ENCODE measurements at regions not wholly inside any gene's neighbourhood (a gene's known extent, or its start where the extent isn't known, plus 50 kb on each side); places are given as distances from the start of the nearest gene placed in this dataset.

DNA sequence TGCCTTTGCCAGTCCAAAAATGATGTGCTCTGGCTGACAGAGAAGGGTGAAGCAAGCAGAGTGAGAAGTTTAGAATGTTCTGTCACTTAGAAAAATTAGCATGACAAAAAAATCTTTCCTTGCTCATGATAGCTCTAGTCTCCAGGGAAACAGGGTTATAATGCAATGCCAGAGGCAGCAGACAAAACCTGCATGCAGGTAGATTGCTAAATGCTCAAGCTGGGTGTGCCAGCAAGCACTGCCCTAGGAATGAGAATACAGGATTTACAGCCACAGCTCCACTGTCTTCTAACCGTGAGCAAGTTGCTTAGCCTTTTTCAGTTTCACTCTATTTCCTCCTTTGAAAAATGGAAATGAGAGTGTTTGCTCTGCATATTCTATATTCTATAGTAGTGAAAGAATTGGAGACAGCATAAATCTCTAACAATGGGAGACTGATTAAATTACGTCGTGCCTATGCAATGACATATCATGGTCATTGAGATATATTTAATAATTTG, 516.6 kb upstream of the C16orf82 start:
- no peak for DNase-seq (ENCODE audit: low read depth in 2 of 2)
- no peak overlapping the region for H3K4me3 ChIP-seq (replicated peaks in 1 of 2; ENCODE audit: low read depth in 2 of 2, low read length in 2 of 2)
- TF ChIP-seq, protein P1, sequence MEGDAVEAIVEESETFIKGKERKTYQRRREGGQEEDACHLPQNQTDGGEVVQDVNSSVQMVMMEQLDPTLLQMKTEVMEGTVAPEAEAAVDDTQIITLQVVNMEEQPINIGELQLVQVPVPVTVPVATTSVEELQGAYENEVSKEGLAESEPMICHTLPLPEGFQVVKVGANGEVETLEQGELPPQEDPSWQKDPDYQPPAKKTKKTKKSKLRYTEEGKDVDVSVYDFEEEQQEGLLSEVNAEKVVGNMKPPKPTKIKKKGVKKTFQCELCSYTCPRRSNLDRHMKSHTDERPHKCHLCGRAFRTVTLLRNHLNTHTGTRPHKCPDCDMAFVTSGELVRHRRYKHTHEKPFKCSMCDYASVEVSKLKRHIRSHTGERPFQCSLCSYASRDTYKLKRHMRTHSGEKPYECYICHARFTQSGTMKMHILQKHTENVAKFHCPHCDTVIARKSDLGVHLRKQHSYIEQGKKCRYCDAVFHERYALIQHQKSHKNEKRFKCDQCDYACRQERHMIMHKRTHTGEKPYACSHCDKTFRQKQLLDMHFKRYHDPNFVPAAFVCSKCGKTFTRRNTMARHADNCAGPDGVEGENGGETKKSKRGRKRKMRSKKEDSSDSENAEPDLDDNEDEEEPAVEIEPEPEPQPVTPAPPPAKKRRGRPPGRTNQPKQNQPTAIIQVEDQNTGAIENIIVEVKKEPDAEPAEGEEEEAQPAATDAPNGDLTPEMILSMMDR (IDR thresholded peaks at IDR 0.05; ENCODE audit: low read depth, low read length) = no peak

DNA sequence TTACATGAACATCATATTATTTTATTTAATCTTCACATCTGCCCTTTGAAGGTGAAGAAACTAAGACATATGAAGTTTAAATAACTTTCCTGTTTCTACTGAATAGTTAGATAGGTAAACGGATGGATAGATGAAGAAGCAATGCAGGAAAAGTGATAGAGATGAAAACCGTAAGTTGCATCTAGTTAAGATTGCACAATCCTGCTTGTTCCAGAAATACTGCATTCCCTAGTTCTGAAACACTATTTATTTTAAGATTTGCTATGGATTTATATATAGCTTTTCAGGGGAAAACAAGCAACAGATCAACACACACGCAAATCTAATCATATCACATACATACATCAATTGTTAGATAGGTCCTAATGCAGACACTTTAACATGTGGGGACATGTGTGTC, 512.7 kb upstream of the C16orf82 start:
- TF ChIP-seq, protein P1 (IDR thresholded peaks at IDR 0.05; ENCODE audit: low read depth, low read length) = no peak
- no peak overlapping the region for H3K4me3 ChIP-seq (replicated peaks in 1 of 2; ENCODE audit: low read depth in 2 of 2, low read length in 2 of 2)
- no peak for DNase-seq (ENCODE audit: low read depth in 2 of 2)

- no peak for DNase-seq (ENCODE audit: low read depth in 2 of 2)
Measured at GRCh38 chr16:26561303-26561702, 505.4 kb upstream of the C16orf82 start.

GRCh38 chr16:26563018-26563417, 503.7 kb upstream of the C16orf82 start:
- TF ChIP-seq, protein P1 (IDR thresholded peaks at IDR 0.05; ENCODE audit: low read depth, low read length) = no peak
- no peak overlapping the region for H3K4me3 ChIP-seq (replicated peaks in 1 of 2; ENCODE audit: low read depth in 2 of 2, low read length in 2 of 2)
- DNase-seq (ENCODE audit: low read depth in 2 of 2) = no peak

More at GRCh38 chr16:26561303-26561702, 505.4 kb upstream of the C16orf82 start:
- TF ChIP-seq, protein P1 (IDR thresholded peaks at IDR 0.05; ENCODE audit: low read depth, low read length) = no peak
- H3K4me3 ChIP-seq (replicated peaks in 1 of 2; ENCODE audit: low read depth in 2 of 2, low read length in 2 of 2) = no peak overlapping the region

DNA sequence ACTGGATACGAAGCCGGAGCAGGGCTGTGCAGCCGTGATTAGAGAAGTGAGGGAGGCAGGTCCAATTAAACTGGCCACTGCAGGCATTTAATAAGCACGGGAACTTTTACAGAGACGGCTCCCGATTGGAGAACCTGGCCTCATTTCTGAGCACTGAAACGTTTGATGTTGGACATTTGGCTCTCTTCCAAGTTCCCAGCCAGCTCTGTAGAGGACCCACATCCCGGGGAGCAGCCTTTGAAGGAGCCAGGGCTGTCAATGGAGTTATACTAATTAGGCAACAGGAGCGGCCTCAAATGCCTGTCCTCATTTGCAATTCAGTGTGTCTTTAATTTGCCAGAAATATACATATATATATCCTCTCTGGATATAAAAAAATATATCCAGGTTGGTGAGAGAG, 499.4 kb upstream of the C16orf82 start:
- TF ChIP-seq, protein P1 (IDR thresholded peaks at IDR 0.05; ENCODE audit: low read depth, low read length) = no peak
- DNase-seq (ENCODE audit: low read depth in 2 of 2) = no peak
- H3K4me3 ChIP-seq (replicated peaks in 1 of 2; ENCODE audit: low read depth in 2 of 2, low read length in 2 of 2) = no peak overlapping the region

- DNase-seq (ENCODE audit: low read depth in 2 of 2) = no peak
- no peak overlapping the region for H3K4me3 ChIP-seq (replicated peaks in 1 of 2; ENCODE audit: low read depth in 2 of 2, low read length in 2 of 2)
- TF ChIP-seq, protein P1 (IDR thresholded peaks at IDR 0.05; ENCODE audit: low read depth, low read length) = no peak
Measured at GRCh38 chr16:26569793-26570192, 496.9 kb upstream of the C16orf82 start.

DNA sequence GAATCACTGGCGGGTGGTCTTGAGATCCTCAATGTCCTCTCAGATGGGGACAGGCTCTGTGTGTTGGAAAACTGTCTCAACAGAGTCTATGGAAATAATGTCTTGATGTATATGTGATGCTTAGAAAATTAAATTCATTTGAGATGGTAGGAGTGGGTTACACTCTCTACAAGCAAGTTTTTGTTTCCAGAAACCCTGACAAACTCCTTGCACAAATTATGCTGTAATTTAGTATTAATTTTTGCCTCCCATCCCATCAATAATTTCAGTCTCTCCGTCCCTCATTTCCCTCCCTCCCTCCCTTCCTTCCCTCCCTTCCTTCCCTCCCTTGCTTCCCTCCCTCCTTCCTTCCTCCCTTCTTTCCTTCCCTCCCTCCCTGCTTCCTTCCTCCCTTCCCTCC, 488.0 kb upstream of the C16orf82 start:
- no peak overlapping the region for H3K4me3 ChIP-seq (replicated peaks in 1 of 2; ENCODE audit: low read depth in 2 of 2, low read length in 2 of 2)

More for the DNA sequence above, 488.0 kb upstream of the C16orf82 start:
- TF ChIP-seq, protein P1 (IDR thresholded peaks at IDR 0.05; ENCODE audit: low read depth, low read length) = no peak
- DNase-seq (ENCODE audit: low read depth in 2 of 2) = no peak

All from cardiac fibroblast (primary cell).